Endothelial cell (in vitro differentiated cells): ENCODE measurements at regions not wholly inside any gene's neighbourhood (a gene's known extent, or its start where the extent isn't known, plus 50 kb on each side); places are given as distances from the start of the nearest gene placed in this dataset.
A peak's percentile ranks its signal among the peaks of the same experiment; 100 is the strongest.

Source experiments
- DNase-seq: peaks from one replicate; pipeline ENCODE4 v3.0.0; 2021; ENCODE audit warnings: low spot score
- H3K27ac Mint-ChIP-seq: one replicate; pipeline ENCODE4 v1.8.0; 2021; ENCODE audit warnings: mixed read lengths, inconsistent platforms; ENCODE audit not compliant: unreplicated experiment
- H3K27me3 Mint-ChIP-seq: one replicate; pipeline ENCODE4 v1.8.0; 2021; ENCODE audit warnings: mild to moderate bottlenecking, moderate library complexity, mixed read lengths, inconsistent platforms; ENCODE audit not compliant: unreplicated experiment
- H3K36me3 Mint-ChIP-seq: one replicate; pipeline ENCODE4 v1.8.0; 2021; ENCODE audit warnings: mild to moderate bottlenecking, low read depth, mixed read lengths, inconsistent platforms; ENCODE audit not compliant: unreplicated experiment
- H3K4me1 Mint-ChIP-seq: one replicate; pipeline ENCODE4 v1.8.0; 2021; ENCODE audit warnings: mild to moderate bottlenecking, mixed read lengths, inconsistent platforms; ENCODE audit not compliant: unreplicated experiment
- H3K4me3 Mint-ChIP-seq: one replicate; pipeline ENCODE4 v1.8.0; 2021; ENCODE audit warnings: mild to moderate bottlenecking, mixed read lengths, inconsistent platforms; ENCODE audit not compliant: unreplicated experiment
- H3K9me3 Mint-ChIP-seq: one replicate; pipeline ENCODE4 v1.8.0; 2021; ENCODE audit warnings: mixed read lengths, inconsistent platforms; ENCODE audit not compliant: unreplicated experiment
- TF ChIP-seq, protein P1 (sequence below): fragments of 200-600 bp; sonication (generic); IDR thresholded peaks from one replicate; pipeline ENCODE4 v1.5.0; 2021; ENCODE audit warnings: antibody characterized with exemption; ENCODE audit not compliant: unreplicated experiment

DNA sequence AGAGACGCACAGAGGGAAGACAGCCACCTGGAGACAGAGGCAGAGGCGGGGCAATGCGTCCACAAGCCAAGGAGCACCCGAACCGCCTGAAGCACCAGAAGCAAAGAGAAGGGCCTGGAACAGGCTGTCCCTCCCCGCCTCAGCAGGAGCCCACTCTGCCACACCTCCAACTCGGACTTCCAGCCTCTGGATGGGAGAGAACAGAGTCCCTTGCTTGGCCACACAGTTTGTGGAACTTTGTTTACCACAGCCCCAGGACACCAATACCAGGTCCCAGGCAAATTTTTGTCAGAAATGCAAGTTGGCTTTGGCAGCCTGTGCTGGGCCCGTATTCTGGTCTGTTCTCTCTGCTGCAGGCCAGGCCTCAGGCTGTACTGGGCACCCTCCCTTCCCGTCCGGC lies 87.5 kb upstream of the RPS6KA2 start:
- DNase-seq: no peak
- Mint-ChIP-seq H3K9me3 (no peaks in the 10 kb centered on the region), H3K36me3 (peaks cover 8% of the 10 kb centered on the region), H3K27ac (no peak overlapping the region), H3K4me3 (no peak overlapping the region), H3K27me3 (peaks cover 3% of the 10 kb centered on the region), H3K4me1 (no peaks in the 10 kb centered on the region)
- TF ChIP-seq, protein P1, sequence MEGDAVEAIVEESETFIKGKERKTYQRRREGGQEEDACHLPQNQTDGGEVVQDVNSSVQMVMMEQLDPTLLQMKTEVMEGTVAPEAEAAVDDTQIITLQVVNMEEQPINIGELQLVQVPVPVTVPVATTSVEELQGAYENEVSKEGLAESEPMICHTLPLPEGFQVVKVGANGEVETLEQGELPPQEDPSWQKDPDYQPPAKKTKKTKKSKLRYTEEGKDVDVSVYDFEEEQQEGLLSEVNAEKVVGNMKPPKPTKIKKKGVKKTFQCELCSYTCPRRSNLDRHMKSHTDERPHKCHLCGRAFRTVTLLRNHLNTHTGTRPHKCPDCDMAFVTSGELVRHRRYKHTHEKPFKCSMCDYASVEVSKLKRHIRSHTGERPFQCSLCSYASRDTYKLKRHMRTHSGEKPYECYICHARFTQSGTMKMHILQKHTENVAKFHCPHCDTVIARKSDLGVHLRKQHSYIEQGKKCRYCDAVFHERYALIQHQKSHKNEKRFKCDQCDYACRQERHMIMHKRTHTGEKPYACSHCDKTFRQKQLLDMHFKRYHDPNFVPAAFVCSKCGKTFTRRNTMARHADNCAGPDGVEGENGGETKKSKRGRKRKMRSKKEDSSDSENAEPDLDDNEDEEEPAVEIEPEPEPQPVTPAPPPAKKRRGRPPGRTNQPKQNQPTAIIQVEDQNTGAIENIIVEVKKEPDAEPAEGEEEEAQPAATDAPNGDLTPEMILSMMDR: no peak

DNA sequence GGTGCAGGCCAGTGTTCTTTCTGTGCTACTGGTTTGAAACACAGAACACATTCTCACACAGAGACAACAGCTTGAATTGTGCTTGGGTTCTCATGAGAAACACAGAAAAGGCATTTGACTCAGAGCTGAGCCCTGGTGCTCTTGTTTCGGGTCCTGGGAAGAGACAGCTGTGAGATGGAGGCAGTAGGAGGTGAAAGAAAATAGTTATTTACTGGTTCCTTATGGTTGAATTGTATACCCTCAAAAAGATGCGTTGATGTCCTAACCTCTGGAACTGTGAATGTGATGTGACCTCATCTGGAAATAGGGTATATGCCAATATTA lies 87.1 kb upstream of the RPS6KA2 start:
- peaks cover 8% of the 10 kb centered on the region for H3K36me3 Mint-ChIP-seq
- DNase-seq: no peak
- TF ChIP-seq, protein P1: no peak
- no peaks in the 10 kb centered on the region for H3K9me3 Mint-ChIP-seq
- H3K4me1 Mint-ChIP-seq: no peaks in the 10 kb centered on the region
- H3K4me3 Mint-ChIP-seq: no peak overlapping the region
- H3K27me3 Mint-ChIP-seq: peaks cover 3% of the 10 kb centered on the region
- no peak overlapping the region for H3K27ac Mint-ChIP-seq

DNA sequence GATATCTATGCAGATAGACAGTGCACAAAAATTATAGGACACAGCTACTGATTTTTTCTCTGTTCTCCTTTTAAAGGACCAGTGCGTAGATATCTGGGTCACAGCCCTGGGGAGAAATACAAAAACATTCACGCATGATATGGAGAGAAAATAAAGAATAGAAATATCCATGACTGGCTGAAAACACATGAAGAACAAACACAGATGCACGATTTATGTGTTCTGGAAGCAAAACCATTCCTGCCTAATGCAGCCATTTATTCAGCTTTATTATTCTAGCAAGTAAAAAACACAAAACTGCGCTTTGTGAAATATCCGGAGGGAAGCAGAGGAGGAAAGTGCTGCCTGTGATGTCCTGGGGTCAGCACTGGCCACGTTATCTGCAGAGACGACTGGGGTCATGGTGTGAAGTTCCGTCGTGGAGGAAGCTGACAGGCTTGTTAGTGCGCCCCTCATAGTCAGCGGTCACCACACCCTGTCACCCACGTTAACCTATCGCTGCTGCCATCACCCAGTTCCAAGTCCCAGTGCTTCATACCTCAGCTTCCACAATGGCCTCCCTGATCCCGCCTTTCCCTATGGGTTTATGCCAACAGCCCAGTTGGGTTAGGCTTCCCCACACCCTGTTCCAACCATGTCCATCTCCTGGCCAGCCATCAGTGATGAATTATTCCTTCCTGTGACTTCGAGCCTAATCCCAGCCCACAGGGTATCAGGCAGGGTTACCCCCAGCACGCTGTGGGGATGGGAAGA lies 86.6 kb upstream of the RPS6KA2 start:
- Mint-ChIP-seq H3K4me1 (no peaks in the 10 kb centered on the region), H3K27ac (no peak overlapping the region), H3K27me3 (peaks cover 3% of the 10 kb centered on the region), H3K36me3 (peaks cover 8% of the 10 kb centered on the region), H3K4me3 (no peak overlapping the region), H3K9me3 (no peaks in the 10 kb centered on the region)
- TF ChIP-seq, protein P1: no peak
- no peak for DNase-seq

DNA sequence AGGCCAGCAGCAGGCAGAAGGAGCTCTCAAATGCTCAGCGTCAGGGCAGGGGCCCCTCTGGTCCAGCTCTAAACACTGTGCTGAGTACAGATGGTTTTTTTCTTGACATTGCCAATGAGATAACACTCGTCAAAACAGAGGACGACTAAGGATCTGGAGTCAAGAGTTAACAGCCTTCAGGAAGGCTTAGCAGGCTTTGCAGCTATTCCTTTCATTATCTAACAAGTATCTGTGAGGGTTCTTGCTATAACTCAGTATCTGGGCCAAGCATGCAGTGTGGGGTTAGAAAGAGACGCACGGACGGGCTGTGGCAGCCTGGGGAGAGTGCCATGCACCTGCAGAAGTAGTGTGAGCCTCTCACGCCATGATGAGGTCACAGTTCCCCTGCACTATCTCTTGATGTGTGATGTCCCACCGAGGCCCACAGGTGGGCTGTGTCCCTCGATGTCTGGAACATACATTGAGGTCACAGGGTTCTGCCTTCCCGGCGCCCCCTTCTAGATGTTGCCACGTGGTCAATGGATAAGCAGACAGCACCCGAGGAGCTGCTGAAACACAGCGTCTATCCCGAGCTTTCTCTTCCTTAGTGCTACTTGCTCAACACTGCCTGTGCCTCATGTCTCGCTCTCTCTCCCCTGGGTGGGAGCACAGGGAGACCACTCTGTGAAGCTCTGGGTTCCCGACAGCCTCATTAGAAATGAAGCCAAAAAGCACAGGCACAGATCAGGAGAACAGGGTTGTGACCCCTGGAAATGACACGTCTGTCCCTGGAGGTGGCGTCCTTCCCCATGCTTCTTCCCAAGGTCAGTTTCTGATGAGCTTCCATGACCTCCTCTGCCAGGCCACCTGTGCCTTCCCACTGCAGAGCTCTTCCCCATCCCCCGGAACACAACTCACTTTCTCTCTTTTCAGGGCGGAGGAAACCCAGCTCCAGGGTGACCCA lies 85.5 kb upstream of the RPS6KA2 start:
- peaks cover 3% of the 10 kb centered on the region for H3K27me3 Mint-ChIP-seq
- no peaks in the 10 kb centered on the region for H3K4me1 Mint-ChIP-seq
- no peak overlapping the region for H3K4me3 Mint-ChIP-seq

More for the DNA sequence above, 85.5 kb upstream of the RPS6KA2 start:
- Mint-ChIP-seq H3K27ac (peak overlapping the region; percentile 11), H3K9me3 (no peaks in the 10 kb centered on the region), H3K36me3 (peaks cover 8% of the 10 kb centered on the region)
- TF ChIP-seq, protein P1: no peak
- no peak for DNase-seq
